ENCODE measurements at regions not wholly inside any gene's neighbourhood (a gene's known extent, or its start where the extent isn't known, plus 50 kb on each side); places are given as distances from the start of the nearest gene placed in this dataset.

GRCh38 chr3:86208772-86209171 lies 782.2 kb downstream of the VGLL3 start:
- TF ChIP-seq MXI1 (IDR thresholded peaks at IDR 0.05; ENCODE audit: borderline replicate concordance, low read depth, low read length) = no peak
- no peak for TF ChIP-seq CTCF (conservative IDR thresholded peaks at IDR 0.05; ENCODE audit: low read depth, low read length)
- no peak for TF ChIP-seq FOS (IDR thresholded peaks at IDR 0.05; ENCODE audit: low read depth, low read length)
- no peak for TF ChIP-seq RAD21 (IDR thresholded peaks at IDR 0.05; ENCODE audit: low read length)
- no peak for TF ChIP-seq MAFK (IDR thresholded peaks at IDR 0.05; ENCODE audit: low read depth, low read length)
- no peak for TF ChIP-seq USF2 (IDR thresholded peaks at IDR 0.05; ENCODE audit: low read depth, low read length)
- no peak for TF ChIP-seq BHLHE40 (IDR thresholded peaks at IDR 0.05; ENCODE audit: low read depth, low read length)
- no peak for TF ChIP-seq NFE2L2 (IDR thresholded peaks at IDR 0.05; ENCODE audit: low read depth, low read length)
- TF ChIP-seq SMC3 (IDR thresholded peaks at IDR 0.05; ENCODE audit: low read depth, low read length) = no peak
- TF ChIP-seq, protein P1, sequence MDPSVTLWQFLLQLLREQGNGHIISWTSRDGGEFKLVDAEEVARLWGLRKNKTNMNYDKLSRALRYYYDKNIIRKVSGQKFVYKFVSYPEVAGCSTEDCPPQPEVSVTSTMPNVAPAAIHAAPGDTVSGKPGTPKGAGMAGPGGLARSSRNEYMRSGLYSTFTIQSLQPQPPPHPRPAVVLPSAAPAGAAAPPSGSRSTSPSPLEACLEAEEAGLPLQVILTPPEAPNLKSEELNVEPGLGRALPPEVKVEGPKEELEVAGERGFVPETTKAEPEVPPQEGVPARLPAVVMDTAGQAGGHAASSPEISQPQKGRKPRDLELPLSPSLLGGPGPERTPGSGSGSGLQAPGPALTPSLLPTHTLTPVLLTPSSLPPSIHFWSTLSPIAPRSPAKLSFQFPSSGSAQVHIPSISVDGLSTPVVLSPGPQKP (IDR thresholded peaks at IDR 0.05; ENCODE audit: borderline replicate concordance, low read depth, low read length) = no peak
- TF ChIP-seq CHD1 (IDR thresholded peaks at IDR 0.05; ENCODE audit: low read depth, low read length) = no peak
- TF ChIP-seq MAZ (IDR thresholded peaks at IDR 0.05; ENCODE audit: borderline replicate concordance, low read depth, low read length) = no peak
- no peak for TF ChIP-seq RFX5 (IDR thresholded peaks at IDR 0.05; ENCODE audit: low read depth, low read length)
- no peak for TF ChIP-seq RCOR1 (IDR thresholded peaks at IDR 0.05; ENCODE audit: insufficient replicate concordance, low read length)
- no peaks in the 10 kb centered on the region for H3K9me3 ChIP-seq (ENCODE audit: control insufficient read depth, insufficient read depth, low read length)
- H3K9ac ChIP-seq (ENCODE audit: low read depth, low read length) = no peak overlapping the region
- H3K4me1 ChIP-seq (ENCODE audit: control insufficient read depth, insufficient read depth, low read length) = no peaks in the 10 kb centered on the region
- H3K4me3 ChIP-seq (ENCODE audit: insufficient read depth, low read depth, low read length) = no peak overlapping the region
- in situ Hi-C loops (cut with MboI; ENCODE audit: low sequenced_read_pairs) (no loop called here), dilution Hi-C loops (cut with HindIII; ENCODE audit: low sequenced_read_pairs, unreplicated experiment) (no loop called here), intact Hi-C loops (cut with micrococcal nuclease) (no loop called here)
- no peak overlapping the region for H3K18ac ChIP-seq (ENCODE audit: low read depth, low read length)
- no peak overlapping the region for H3K14ac ChIP-seq (replicated peaks; ENCODE audit: low read depth, low read length)
- H3K9me1 ChIP-seq (ENCODE audit: insufficient read depth, low read length) = no peaks in the 10 kb centered on the region
- no peak overlapping the region for H2BK15ac ChIP-seq (ENCODE audit: low read depth, low read length)
- CTCF ChIA-PET = interaction anchor here (1.2 kb wide), 1 partner anchor 22 kb away, joined by 5 read pairs; no protein-coding TSS in a partner anchor
- H2AK5ac ChIP-seq (ENCODE audit: low read depth, low read length) = no peak overlapping the region
- no CpG with 5 or more reads among the region's 1 CpG for WGBS, 2 experiments (ENCODE audit: extremely low coverage in 2 of 2, insufficient read length in 1 of 2)
- no peak overlapping the region for H2BK20ac ChIP-seq (ENCODE audit: low read depth, low read length)
- H4K20me1 ChIP-seq (ENCODE audit: insufficient read depth, low read length) = no peaks in the 10 kb centered on the region
- H3K27me3 ChIP-seq (ENCODE audit: control insufficient read depth, insufficient read depth, low read length) = no peaks in the 10 kb centered on the region
- H3K79me1 ChIP-seq (ENCODE audit: low read depth in 1 of 2, low read length in 2 of 2) = no peaks in the 10 kb centered on the region
- H3K56ac ChIP-seq (ENCODE audit: extremely low read depth, insufficient read depth, low read length) = no peak overlapping the region
- POLR2A ChIA-PET (ENCODE audit: unreplicated experiment) = no interaction called here
- no peak overlapping the region for H2BK120ac ChIP-seq (ENCODE audit: low read depth, low read length)
- H3K27ac ChIP-seq (ENCODE audit: insufficient read depth, low read length) = no peak overlapping the region
- H3K36me3 ChIP-seq (ENCODE audit: control insufficient read depth, insufficient read depth, low read length) = no peaks in the 10 kb centered on the region
- DNase-seq = no peak
- H3K23ac ChIP-seq (ENCODE audit: low read depth, low read length) = no peak overlapping the region
- H3K4me2 ChIP-seq (ENCODE audit: low read depth, low read length) = no peak overlapping the region
- H2AK9ac ChIP-seq (replicated peaks; ENCODE audit: low read depth, low read length, poor library complexity) = no peak overlapping the region
- no peak overlapping the region for H4K5ac ChIP-seq (ENCODE audit: low read depth, low read length)
- no peak overlapping the region for H3K4ac ChIP-seq (ENCODE audit: low read depth, low read length)
- BruUV-seq (replicated peaks) = no TSS peak
- no peak overlapping the region for H4K91ac ChIP-seq (ENCODE audit: insufficient read depth, low read depth, low read length)
- no peak for ATAC-seq (ENCODE audit: low read depth)
- no peak overlapping the region for H4K8ac ChIP-seq (ENCODE audit: low read depth in 2 of 2, low read length in 2 of 2)
- H2AFZ ChIP-seq (replicated peaks; ENCODE audit: low read length, poor library complexity) = no peak overlapping the region
- no peak overlapping the region for H2BK5ac ChIP-seq (ENCODE audit: low read depth, low read length, poor library complexity, severe bottlenecking)
